HL-60 (cell line): ENCODE measurements at regions not wholly inside any gene's neighbourhood (a gene's known extent, or its start where the extent isn't known, plus 50 kb on each side); places are given as distances from the start of the nearest gene placed in this dataset.

Experiments used
- CTCF ChIP-seq: IDR thresholded peaks from one replicate; pipeline ENCODE4 v1.5.1; 2011; ENCODE audit warnings: low read length, control low read depth, inconsistent platforms; ENCODE audit not compliant: insufficient read depth
- REST ChIP-seq: IDR thresholded peaks from 2 replicates; pipeline ENCODE4 v1.6.1; 2012; ENCODE audit warnings: low read depth; ENCODE audit not compliant: insufficient replicate concordance

GRCh38 chr4:163915896-163916295, 421.4 kb downstream of the TMA16 start:
- TF ChIP-seq CTCF, result no peak
- TF ChIP-seq REST, result no peak
